Activated naive CD4-positive, alpha-beta T cell treated with anti-CD3 and anti-CD28 coated beads for 36 hours (primary cell): ENCODE measurements at regions not wholly inside any gene's neighbourhood (a gene's known extent, or its start where the extent isn't known, plus 50 kb on each side); places are given as distances from the start of the nearest gene placed in this dataset.

Experiments used
- CTCF ChIA-PET: fragments of 350-600 bp; sonication (Branson Sonifier 250); formaldehyde crosslinking; loops from one replicate; lab custom pipeline; 2021; ENCODE audit warnings: antibody characterized with exemption; lab: Charles Lee
- DNase-seq: peaks from one replicate; pipeline ENCODE4 v3.0.0-alpha.2; 2020
- H3K27ac Mint-ChIP-seq: one replicate; pipeline ENCODE4 v1.8.0; 2021; ENCODE audit warnings: mild to moderate bottlenecking, mixed read lengths
- H3K27me3 Mint-ChIP-seq: one replicate; pipeline ENCODE4 v1.8.0; 2021; ENCODE audit warnings: low read depth, mixed read lengths
- H3K36me3 Mint-ChIP-seq: one replicate; pipeline ENCODE4 v1.8.0; 2021; ENCODE audit warnings: low read depth, mixed read lengths
- H3K4me1 Mint-ChIP-seq: one replicate; pipeline ENCODE4 v1.8.0; 2021; ENCODE audit warnings: low read depth, mixed read lengths
- H3K4me3 Mint-ChIP-seq: one replicate; pipeline ENCODE4 v1.8.0; 2021; ENCODE audit warnings: mild to moderate bottlenecking, moderate library complexity, mixed read lengths
- H3K9me3 Mint-ChIP-seq: one replicate; pipeline ENCODE4 v1.8.0; 2021; ENCODE audit warnings: mixed read lengths
- intact Hi-C: fragments of 100-400 bp; cut with micrococcal nuclease; formaldehyde crosslinking; loops from one replicate; pipeline ENCODE4 v1.15.1; 2023

- intact Hi-C loops = no loop called here
- CTCF ChIA-PET = no interaction called here
- Mint-ChIP-seq H3K27ac (no peak overlapping the region), H3K9me3 (no peaks in the 10 kb centered on the region), H3K4me1 (no peaks in the 10 kb centered on the region), H3K4me3 (no peak overlapping the region), H3K27me3 (no peaks in the 10 kb centered on the region), H3K36me3 (no peaks in the 10 kb centered on the region)
- DNase-seq = no peak
Observed at GRCh38 chr12:81963636-81964035, 204.5 kb upstream of the PPFIA2 start.

- Mint-ChIP-seq H3K27ac (no peak overlapping the region), H3K4me3 (no peak overlapping the region), H3K4me1 (no peaks in the 10 kb centered on the region), H3K36me3 (no peaks in the 10 kb centered on the region), H3K27me3 (no peaks in the 10 kb centered on the region), H3K9me3 (no peaks in the 10 kb centered on the region)
- DNase-seq = no peak
- CTCF ChIA-PET = no interaction called here
- intact Hi-C loops = no loop called here
Observed at GRCh38 chr12:81963026-81963425, 203.9 kb upstream of the PPFIA2 start.

- Mint-ChIP-seq H3K9me3 (no peaks in the 10 kb centered on the region), H3K4me1 (no peaks in the 10 kb centered on the region), H3K27ac (no peak overlapping the region), H3K36me3 (no peaks in the 10 kb centered on the region), H3K4me3 (no peak overlapping the region), H3K27me3 (no peaks in the 10 kb centered on the region)
- no peak for DNase-seq
- CTCF ChIA-PET = no interaction called here
- intact Hi-C loops = no loop called here
Observed at GRCh38 chr12:81962126-81962856, 203.1 kb upstream of the PPFIA2 start.

- Mint-ChIP-seq H3K4me1 (peaks cover 13% of the 10 kb centered on the region), H3K9me3 (no peaks in the 10 kb centered on the region), H3K27ac (no peak overlapping the region), H3K27me3 (no peaks in the 10 kb centered on the region), H3K36me3 (no peaks in the 10 kb centered on the region), H3K4me3 (no peak overlapping the region)
- CTCF ChIA-PET = no interaction called here
- intact Hi-C loops = no loop called here
- no peak for DNase-seq
Observed at GRCh38 chr12:81958406-81958805, 199.3 kb upstream of the PPFIA2 start.

GRCh38 chr12:81957631-81958030 lies 198.5 kb upstream of the PPFIA2 start:
- Mint-ChIP-seq H3K27ac (no peak overlapping the region), H3K36me3 (no peaks in the 10 kb centered on the region), H3K4me3 (no peak overlapping the region), H3K9me3 (no peaks in the 10 kb centered on the region), H3K27me3 (no peaks in the 10 kb centered on the region), H3K4me1 (peaks cover 13% of the 10 kb centered on the region)
- DNase-seq = no peak
- intact Hi-C loops = no loop called here
- CTCF ChIA-PET = no interaction called here

GRCh38 chr12:81956468-81956860 lies 197.3 kb upstream of the PPFIA2 start:
- Mint-ChIP-seq H3K36me3 (no peaks in the 10 kb centered on the region), H3K27me3 (no peaks in the 10 kb centered on the region), H3K4me1 (peaks cover 13% of the 10 kb centered on the region), H3K27ac (no peak overlapping the region), H3K4me3 (no peak overlapping the region), H3K9me3 (no peaks in the 10 kb centered on the region)
- CTCF ChIA-PET = interaction anchor here (0.6 kb wide), 1 partner anchor 40 kb away, joined by 4 read pairs; no protein-coding TSS in a partner anchor
- DNase-seq = no peak
- intact Hi-C loops = no loop called here

- intact Hi-C loops = no loop called here
- Mint-ChIP-seq H3K4me1 (peaks cover 28% of the 10 kb centered on the region), H3K27ac (no peak overlapping the region), H3K9me3 (no peaks in the 10 kb centered on the region), H3K36me3 (no peaks in the 10 kb centered on the region), H3K27me3 (no peaks in the 10 kb centered on the region), H3K4me3 (no peak overlapping the region)
- DNase-seq = no peak
- CTCF ChIA-PET = no interaction called here
Observed at GRCh38 chr12:81953541-81953940, 194.4 kb upstream of the PPFIA2 start.

GRCh38 chr12:81950871-81951270 lies 191.7 kb upstream of the PPFIA2 start:
- no peak for DNase-seq
- Mint-ChIP-seq H3K27me3 (no peaks in the 10 kb centered on the region), H3K9me3 (no peaks in the 10 kb centered on the region), H3K36me3 (no peaks in the 10 kb centered on the region), H3K4me3 (no peak overlapping the region), H3K4me1 (peaks cover 22% of the 10 kb centered on the region), H3K27ac (no peak overlapping the region)
- CTCF ChIA-PET = interaction anchor here (0.7 to 1.6 kb wide), 2 partner anchors 8 to 9 kb away, joined by 3 to 4 read pairs; no protein-coding TSS in a partner anchor
- intact Hi-C loops = no loop called here

GRCh38 chr12:81949841-81950308 lies 190.7 kb upstream of the PPFIA2 start:
- H3K27me3 Mint-ChIP-seq = no peaks in the 10 kb centered on the region

GRCh38 chr12:81949416-81949815 lies 190.3 kb upstream of the PPFIA2 start:
- H3K4me1 Mint-ChIP-seq = peaks cover 23% of the 10 kb centered on the region

More at GRCh38 chr12:81949841-81950308, 190.7 kb upstream of the PPFIA2 start:
- H3K27ac Mint-ChIP-seq = no peak overlapping the region
- CTCF ChIA-PET = interaction anchor here (0.6 kb wide), 1 partner anchor 406 kb away, joined by 4 read pairs; no protein-coding TSS in a partner anchor
- peaks cover 22% of the 10 kb centered on the region for H3K4me1 Mint-ChIP-seq
- H3K36me3 Mint-ChIP-seq = no peaks in the 10 kb centered on the region
- H3K4me3 Mint-ChIP-seq = no peak overlapping the region
- no peak for DNase-seq
- no peaks in the 10 kb centered on the region for H3K9me3 Mint-ChIP-seq
- intact Hi-C loops = no loop called here

GRCh38 chr12:81944886-81945285 lies 185.7 kb upstream of the PPFIA2 start:
- CTCF ChIA-PET = interaction anchor here (0.6 kb wide), 2 partner anchors 20 to 77 kb away, joined by 3 to 5 read pairs; no protein-coding TSS in a partner anchor
- no peak overlapping the region for H3K4me3 Mint-ChIP-seq
- H3K36me3 Mint-ChIP-seq = no peaks in the 10 kb centered on the region
- H3K9me3 Mint-ChIP-seq = no peaks in the 10 kb centered on the region
- H3K27ac Mint-ChIP-seq = no peak overlapping the region
- intact Hi-C loops = loop anchor here (5.0 kb wide), 2 partner anchors 278 to 412 kb away; partner anchors contain the start of genes CCDC59 and METTL25
- peaks cover 44% of the 10 kb centered on the region for H3K4me1 Mint-ChIP-seq
- no peak for DNase-seq
- no peaks in the 10 kb centered on the region for H3K27me3 Mint-ChIP-seq

More at GRCh38 chr12:81949416-81949815, 190.3 kb upstream of the PPFIA2 start:
- DNase-seq = no peak
- Mint-ChIP-seq H3K27ac (no peak overlapping the region), H3K4me3 (no peak overlapping the region), H3K36me3 (no peaks in the 10 kb centered on the region), H3K27me3 (no peaks in the 10 kb centered on the region), H3K9me3 (no peaks in the 10 kb centered on the region)
- CTCF ChIA-PET = no interaction called here
- intact Hi-C loops = no loop called here

- no peaks in the 10 kb centered on the region for H3K9me3 Mint-ChIP-seq
- peak; percentile 6 for DNase-seq
- CTCF ChIA-PET = interaction anchor here (0.9 kb wide), 1 partner anchor 9 kb away, joined by 4 read pairs; no protein-coding TSS in a partner anchor
- no peaks in the 10 kb centered on the region for H3K36me3 Mint-ChIP-seq
- H3K4me3 Mint-ChIP-seq = no peak overlapping the region
- no peaks in the 10 kb centered on the region for H3K27me3 Mint-ChIP-seq
- H3K27ac Mint-ChIP-seq = no peak overlapping the region
- intact Hi-C loops = loop anchor here (1.0 to 5.0 kb wide), 3 partner anchors 133 to 415 kb away; partner anchors contain the start of genes CCDC59 and METTL25
- peaks cover 37% of the 10 kb centered on the region for H3K4me1 Mint-ChIP-seq
Observed at GRCh38 chr12:81942594-81942993, 183.4 kb upstream of the PPFIA2 start.

- no peak overlapping the region for H3K4me3 Mint-ChIP-seq
Observed at GRCh38 chr12:81930037-81930436, 170.9 kb upstream of the PPFIA2 start.

More at GRCh38 chr12:81930037-81930436, 170.9 kb upstream of the PPFIA2 start:
- no peaks in the 10 kb centered on the region for H3K4me1 Mint-ChIP-seq
- no peak for DNase-seq
- no peaks in the 10 kb centered on the region for H3K36me3 Mint-ChIP-seq
- no peak overlapping the region for H3K27ac Mint-ChIP-seq
- H3K9me3 Mint-ChIP-seq = no peaks in the 10 kb centered on the region
- intact Hi-C loops = no loop called here
- CTCF ChIA-PET = no interaction called here
- no peaks in the 10 kb centered on the region for H3K27me3 Mint-ChIP-seq
